ENCODE measurements at regions not wholly inside any gene's neighbourhood (a gene's known extent, or its start where the extent isn't known, plus 50 kb on each side); places are given as distances from the start of the nearest gene placed in this dataset.

DNA sequence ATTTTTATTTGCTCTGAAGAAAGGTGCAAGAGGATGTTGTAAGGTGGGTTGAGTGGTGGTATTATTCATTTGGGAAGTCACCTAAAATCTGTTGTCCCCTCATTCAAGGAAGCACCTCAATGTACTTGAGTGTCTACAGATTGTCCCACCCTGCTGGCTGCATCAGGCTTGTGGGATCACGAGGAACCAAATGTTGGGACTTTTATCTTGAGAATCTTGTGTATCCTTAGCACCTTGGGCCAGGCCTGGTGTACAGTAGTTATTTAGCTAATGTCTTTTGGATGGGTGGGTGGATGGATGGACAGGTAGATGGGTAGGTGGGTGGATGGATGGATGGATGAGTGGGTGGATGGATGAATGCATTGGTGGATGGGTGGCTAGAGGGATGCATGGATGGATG, 519.3 kb downstream of the BCL11B start:
- TF ChIP-seq, protein P1, sequence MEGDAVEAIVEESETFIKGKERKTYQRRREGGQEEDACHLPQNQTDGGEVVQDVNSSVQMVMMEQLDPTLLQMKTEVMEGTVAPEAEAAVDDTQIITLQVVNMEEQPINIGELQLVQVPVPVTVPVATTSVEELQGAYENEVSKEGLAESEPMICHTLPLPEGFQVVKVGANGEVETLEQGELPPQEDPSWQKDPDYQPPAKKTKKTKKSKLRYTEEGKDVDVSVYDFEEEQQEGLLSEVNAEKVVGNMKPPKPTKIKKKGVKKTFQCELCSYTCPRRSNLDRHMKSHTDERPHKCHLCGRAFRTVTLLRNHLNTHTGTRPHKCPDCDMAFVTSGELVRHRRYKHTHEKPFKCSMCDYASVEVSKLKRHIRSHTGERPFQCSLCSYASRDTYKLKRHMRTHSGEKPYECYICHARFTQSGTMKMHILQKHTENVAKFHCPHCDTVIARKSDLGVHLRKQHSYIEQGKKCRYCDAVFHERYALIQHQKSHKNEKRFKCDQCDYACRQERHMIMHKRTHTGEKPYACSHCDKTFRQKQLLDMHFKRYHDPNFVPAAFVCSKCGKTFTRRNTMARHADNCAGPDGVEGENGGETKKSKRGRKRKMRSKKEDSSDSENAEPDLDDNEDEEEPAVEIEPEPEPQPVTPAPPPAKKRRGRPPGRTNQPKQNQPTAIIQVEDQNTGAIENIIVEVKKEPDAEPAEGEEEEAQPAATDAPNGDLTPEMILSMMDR (IDR thresholded peaks at IDR 0.05): no peak
- TF ChIP-seq EP300 (IDR thresholded peaks at IDR 0.05): no peak
